ENCODE measurements at regions not wholly inside any gene's neighbourhood (a gene's known extent, or its start where the extent isn't known, plus 50 kb on each side); places are given as distances from the start of the nearest gene placed in this dataset.

DNA sequence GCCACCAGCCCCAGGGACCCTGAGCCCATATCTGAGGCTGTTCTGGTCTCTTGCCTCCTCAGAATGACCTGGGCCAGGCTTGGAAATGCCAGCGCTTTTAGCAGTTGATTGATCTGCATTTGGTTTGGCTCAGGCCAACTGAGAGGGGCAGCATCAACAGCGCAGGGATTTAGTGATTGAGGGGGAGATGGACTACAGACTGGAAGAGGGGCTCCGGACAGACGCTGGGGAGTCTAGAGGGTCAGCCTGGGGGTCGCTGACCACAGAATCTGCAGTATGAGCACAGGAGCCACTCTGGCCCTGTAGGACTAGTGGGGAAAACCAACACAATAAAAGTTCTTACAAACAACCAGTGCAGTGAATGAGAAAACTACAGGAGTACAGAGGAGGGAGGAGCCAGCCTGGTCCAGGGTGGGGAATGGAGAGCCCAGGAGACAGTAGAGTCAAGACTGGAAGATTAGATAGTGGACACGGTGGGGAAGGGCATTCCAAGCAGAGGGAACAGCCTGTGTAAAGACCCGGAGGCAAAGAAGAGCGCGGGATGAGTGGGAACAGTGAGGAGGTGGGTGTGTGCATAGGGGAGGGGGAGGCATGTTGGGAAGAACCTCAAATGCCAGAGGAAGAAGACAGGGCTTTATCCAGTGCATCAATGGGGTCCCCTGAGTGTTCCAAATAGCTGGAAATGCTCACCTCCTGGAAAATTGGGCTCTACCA lies 128.9 kb downstream of the MRM1 start:
- DNase-seq = no peak

DNA sequence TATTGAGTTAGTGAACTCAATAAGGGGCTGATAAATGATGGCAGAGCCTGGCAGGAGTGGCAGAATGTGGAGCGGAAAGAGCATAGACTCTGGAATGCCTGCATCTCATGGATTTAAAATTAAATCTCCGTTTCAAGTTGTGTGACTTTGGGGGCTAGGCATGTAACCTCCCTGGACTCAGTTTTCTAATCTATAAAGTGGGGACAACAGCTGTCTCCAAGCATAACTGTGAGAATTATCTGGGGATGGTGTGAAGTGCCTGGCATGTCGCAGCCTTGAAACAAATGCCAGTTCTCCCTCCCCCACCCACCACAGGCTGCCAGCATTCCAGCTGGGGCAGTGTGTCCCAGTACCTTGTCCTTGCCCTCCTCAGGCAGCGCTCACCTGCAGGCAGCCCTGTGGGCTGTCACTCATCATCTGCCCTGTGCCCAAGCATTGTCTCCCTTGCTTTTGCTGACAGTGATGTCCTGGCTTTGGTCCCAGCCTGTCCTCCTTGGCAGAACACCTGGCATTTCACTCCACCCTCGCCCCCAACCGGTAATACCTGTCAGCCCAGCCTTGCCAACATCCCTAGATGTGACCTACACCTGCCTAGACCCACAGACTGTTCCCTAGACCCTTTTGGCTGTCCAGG lies 129.6 kb downstream of the MRM1 start:
- DNase-seq = no peak

DNA sequence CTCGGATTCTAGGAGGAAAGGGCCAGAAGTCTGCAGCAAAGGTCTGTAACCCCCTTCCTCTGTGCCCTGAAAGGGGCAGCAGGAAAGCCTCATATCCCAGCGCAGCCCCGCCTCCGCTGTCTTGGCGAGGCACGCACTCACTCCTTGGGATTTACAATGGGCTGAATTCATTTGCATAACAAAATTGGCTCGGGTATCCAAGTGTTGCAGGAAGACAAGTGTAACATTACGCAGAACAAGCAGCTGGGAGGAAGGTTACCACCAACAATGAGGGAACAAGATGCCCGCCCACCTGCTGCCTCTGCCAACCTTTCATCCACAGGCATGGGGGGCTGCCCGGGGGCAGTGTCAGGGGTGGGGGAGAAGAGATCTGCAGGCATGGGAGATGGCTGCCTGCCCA lies 130.4 kb downstream of the MRM1 start:
- DNase-seq = no peak

DNA sequence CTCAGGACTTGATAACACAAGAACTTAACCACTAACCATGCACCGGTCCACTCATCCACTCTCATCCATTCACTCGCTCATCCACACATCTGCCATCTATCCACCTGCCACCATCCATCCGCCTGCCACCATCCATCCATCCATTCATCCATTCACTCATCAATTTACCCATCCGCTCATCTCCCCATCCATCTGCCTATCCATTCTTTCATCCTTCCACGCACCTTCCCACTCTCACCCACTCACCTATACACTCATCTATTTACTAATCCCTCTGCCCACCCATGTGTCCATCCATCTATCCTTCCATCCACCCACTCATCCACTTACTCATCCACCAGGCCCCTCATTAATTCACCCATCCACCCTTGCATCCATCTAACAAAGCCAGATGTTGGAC lies 131.0 kb downstream of the MRM1 start:
- DNase-seq = no peak

DNA sequence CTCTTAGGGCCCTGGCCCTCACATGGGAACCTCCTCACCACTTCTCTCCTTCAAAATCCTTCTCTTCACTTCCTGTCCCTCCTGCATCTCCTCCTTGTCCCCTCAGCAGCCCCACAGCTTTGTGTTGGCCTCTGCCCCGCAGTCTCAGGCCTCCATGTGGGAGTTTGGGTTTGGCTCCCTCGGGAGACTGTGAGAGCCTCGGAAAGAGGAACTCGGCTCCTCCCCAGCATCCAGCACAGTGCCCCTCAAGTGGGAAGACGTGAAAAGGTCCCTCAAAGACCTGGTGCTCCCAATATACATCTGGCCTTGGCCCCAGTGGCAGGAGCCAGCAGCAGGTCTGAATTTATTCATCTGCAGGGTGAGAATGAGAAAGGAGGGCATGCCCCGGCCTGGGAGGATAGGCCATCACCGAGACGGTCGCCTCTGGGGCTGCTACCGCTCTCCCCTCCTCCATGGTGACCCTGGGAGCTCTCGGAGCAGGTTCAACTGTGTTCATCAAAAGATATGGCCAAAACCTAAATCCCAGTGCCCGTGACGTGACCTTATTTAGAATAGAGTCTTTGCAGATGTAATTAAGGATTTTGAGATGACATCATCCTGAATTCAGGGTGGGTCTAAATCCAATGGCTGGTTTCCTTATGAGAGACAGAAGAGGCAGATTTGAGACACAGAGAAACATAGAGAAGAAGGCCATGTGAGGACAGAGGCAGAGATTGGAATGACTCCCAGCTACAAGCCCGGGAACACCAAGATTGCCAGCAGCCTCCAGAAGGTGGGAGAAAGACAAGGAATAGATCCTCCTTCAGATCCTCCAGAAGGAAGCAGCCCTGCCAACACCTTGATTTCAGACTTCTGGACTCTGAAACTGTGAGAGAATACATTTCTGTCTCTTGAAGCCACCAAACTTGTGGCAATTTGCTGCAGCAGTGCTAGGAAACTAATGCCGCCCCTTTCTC lies 135.1 kb downstream of the MRM1 start:
- DNase-seq = no peak

DNA sequence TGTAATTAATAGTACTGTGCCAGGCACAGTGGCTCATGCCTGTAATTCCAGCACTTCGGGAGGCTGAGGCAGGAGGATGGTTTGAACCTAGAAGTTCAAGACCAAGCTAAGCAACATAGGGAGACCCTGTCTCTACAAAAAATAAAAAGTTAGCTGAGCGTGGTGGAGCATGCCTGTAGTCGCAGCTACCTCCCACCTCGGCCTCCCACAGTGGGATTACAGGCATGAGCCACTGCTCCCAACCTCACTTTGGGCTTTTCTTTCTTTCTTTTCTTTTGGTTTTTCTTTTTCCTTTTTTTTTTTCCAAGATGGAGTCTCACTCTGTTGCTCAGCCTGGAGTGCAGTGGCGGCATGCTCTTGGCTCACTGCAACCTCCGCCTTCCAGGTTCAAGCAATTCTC lies 137.8 kb downstream of the MRM1 start:
- DNase-seq = no peak

DNA sequence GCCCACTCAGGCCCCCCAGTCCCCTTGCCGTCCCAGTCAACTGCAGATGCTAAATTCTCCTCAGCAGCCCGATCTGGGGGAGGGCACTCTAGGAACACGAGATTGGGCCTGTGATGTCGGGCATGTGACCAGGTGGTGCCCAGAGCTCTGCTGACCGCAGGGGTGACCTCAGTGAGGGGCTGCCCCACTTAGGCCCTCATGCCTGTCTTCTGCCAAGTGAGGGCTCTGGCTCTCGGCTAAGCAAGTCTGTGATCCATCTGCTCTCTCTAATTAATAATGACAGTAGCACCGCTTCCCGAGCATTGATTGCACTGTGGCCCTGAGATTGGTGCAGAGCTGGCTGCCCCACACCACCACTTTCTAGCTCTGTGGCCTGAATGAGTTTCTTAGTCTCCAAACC lies 138.8 kb downstream of the MRM1 start:
- DNase-seq = no peak

DNA sequence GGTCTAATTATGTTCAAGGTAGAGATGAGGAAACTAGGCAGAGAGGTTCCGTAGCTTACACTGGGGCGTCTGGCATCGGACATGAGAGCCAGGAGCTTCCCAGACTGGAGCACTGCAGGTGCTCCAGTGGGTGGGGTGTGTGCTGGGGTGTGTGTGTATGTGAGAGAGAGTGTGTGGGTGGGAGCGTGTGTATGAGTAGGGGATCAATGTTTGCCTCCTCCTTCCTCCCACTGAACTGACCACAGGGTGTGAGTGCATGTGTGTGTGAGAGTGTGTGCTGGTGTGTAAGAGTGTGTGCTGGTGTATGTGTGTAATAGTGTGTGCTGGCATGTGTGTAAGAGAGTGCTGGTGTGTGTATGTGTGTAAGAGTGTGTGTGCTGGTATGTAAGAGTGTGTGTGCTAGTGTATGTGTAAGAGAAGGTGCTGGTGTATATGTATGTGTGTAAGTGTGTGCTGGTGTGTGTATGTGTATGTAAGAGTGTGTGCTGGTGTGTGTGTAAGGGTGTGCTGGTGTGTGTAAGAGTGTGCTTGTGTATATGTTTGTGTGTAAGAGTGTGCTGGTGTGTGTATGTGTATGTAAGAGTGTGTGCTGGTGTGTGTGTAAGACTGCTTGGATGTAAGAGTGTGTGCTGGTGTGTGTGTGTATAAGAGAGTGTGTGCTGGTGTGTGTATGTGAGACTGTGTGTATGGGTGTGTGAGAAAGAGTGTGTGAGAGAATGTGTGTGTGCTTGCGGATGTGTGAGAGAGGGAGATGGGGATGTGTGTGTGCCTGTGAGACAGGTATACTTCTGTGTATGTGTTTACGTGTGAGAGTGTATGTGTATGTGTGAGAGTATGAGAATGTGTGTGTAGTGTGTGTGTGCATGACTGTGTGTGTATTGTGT lies 139.9 kb downstream of the MRM1 start:
- DNase-seq = no peak

DNA sequence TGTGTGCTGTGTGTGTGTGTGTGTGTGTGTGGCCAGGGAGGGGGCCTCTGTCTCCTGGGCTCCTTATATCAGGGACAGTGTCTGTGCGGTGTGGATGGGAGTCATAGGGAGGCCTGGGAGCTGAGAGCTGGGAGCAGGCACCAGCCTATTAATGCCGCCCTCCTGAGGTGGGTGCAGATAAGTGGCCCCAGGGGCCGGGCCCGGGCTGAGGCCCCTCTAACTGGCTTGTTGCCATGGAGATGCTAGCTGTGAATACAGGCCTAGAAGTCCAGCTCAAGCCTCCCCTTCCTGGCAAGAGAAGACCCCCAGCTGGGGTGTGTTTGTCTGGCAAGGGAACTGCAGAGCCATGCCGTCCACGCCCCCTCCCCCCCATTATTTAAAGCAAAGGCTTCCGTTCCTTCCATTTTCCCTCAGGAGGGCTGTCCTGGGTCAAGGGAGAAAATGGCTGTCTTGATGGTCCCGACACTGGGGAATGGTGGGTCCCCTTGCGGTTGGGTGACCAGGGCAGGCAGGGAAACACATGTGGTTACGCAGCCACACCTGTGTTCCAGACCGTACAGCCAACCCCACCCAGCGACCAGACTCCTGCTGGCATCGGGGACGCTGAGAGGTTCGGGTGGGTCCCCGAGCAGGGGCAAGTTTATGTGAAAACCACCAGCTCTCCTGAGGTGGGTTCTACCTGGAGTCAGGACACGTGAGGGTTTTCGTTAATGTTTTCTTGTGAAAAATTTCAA lies 141.1 kb downstream of the MRM1 start:
- DNase-seq = no peak

DNA sequence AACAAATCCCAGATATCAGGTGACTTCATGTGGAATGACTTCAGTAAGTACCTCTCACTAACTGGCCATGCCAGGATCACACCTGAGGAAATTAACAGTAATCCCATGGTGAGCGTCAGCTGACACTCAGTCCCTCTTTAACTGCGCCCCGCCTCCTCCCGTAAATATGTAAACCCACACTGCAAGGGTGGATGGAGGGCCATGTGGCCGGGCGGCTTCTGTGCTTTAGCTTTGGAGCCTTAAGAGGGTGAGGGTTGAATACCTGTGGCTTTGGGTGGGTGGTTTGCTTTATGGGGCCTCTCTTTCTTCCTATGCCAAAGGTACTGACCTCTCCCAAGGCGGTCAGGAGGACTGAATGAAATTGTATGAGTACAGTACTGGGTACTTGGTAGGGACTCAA lies 141.7 kb downstream of the MRM1 start:
- peak; percentile 20 for DNase-seq

DNA sequence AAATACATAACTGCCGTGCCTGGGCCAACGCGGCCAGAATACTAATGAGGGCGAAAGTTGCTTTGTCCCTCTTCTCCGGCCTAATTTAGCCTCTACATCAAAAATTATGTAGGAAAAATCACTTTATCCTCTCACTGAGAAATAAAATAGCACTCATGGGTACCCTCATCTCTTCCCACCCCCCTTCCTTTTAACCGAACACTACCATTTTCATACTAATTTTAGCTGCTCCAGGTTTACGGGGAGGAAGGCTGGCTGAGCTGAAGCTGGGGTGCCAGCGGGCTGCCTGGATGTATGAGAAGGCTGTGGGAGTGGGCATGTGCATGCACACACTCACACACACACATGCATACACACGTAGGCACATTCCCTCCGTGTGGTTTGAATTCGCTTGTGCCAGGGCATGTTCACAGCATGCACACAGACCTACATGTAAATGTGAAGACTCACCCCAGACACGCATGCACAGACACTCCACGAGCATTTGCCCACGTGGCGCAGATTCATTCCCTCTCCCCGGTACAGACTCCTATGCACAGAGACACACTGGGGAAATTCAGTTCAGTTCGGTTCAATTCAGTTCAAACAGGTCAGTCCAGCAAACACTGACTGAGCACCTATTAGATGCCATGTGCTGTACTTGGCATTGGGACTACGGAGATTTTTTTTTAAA lies 145.1 kb downstream of the MRM1 start:
- DNase-seq = no peak

DNA sequence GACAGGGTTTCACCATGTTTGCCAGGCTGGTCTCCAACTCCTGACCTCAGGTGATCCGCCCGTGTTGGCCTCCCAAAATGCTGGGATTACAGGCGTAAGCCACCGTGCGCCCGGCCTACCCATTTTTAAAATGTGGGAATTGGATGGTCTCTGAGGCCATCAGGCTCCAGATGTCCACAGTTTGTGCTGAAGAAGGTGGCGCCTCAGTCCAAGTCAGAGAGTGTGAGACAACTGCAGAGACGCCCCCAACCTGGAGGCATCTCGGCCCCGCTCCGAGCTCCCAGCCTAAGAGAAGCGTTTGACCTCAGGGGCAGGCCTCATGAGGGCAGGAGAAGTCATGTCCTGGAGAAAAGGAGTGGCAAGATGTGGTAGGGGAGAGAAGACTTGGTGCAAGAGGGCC lies 146.5 kb downstream of the MRM1 start:
- DNase-seq = no peak

DNA sequence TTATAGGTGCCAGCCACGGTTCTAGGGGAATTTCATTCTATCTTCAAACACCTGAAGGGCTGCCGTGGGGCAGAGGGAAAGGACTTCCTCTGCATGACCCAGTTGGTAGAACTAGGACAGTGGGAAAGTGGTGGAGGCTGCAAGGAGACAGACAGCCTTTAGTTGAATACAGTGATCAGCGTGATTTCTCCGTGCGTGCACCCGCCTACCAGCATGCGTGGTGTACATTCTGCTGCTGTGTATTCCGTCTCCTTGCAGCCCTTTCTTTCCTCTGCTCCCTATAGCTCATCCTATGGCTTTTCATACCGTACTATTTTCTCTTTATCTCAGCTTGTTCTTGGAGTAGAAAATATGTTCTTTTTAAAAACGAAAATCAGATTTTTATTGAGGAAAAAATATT lies 146.9 kb downstream of the MRM1 start:
- no peak for DNase-seq

DNA sequence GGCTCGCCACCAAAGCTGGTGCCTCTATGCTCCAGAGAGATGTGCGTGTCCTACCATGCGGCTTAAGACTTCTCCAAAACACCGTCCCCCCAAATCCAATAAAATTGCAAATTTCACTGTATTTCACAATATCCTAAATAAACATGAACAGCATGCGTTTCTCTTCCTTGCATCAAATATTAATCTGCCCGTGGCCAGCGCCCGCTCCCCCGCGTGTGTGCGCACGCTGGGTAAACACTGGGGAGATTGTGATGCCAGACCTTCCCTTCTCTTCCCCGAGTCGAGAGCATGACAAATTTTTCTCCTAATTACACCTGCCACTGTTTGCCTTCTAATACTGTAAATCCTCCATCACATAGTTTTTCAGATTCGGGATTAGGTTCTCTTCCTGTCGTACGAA lies 148.1 kb downstream of the MRM1 start:
- peak; percentile 10 for DNase-seq

DNA sequence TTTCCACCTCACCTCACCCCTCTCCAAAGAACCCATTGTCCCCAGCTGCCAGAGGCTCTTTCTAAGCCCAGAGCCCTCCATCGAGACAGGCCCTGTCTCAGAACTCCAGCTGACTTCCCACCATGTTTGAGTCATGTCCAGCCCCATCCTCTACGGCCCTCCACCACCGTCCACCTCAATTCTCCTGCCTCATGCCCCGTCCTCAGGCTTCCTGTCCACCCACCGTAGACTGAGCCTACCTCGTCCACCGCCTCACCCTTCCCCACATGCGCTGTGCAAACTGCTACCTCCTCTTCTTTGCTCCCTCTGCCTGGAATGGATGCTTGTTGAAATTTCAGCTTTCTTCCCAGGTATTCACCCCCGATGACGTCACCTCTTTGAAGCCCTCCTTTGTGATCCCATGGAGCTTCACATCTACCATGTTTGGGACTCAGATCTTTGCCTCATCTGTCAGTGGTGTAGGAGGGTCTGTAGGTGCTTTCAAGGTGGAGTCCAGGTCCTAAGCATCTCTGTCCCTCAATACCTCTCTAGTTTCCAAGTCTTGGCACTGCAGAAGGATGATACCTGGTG lies 149.0 kb downstream of the MRM1 start:
- no peak for DNase-seq

DNA sequence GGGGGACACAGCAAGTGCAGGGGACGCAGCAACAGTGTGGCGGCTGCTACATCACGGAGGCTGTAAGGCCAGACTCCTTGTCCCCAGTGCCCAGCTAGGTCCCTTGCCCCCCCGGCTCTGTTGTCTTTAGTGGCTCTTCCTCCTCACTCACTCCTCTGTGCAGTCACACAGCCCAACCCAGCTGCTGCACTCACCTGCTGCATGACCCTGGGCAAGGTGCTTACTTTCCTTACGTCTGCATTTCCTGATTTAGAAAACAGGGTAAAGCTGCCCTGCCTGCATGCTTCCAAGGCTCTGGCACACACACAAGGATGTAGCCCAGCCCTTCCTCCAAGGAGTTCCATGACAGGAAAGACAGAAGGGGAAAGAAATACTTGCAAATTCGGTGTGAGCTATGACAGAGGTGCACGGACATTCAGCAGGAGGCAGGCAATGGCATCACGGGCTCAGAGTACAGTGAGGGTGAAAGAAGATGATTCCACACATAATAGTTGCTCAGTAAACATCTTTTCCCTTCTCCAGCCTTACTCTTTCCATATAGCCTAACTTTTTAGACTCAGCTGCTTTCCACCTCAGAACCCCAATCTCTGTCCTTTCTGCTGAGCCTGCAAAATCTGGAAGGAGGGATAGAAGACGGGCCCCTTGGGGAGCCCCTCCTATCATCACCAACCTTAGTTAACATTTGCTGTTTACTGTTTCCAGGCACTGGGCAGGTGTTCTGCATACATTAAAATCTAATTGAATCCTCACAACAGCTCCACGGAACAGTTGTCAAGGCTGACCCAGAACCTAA lies 150.9 kb downstream of the MRM1 start:
- no peak for DNase-seq

DNA sequence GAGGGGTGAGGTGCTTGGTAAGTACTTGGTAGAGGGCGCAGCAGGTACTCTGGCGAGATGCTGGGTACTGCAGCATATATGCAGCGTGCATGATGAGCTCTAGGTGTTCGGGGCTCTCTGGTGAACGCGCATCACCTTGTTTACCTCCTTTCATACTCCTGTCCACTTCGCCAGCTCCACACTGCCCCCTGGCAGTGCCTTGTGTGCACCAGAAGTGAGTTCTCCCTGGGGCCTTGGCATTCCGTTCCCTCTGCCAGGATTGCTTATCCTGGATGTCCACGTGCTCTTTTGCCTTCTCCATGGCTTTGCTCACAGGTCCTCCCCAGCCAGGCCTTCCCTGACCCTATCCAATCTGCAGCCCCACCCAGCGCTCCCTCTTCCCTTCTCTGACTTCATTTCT lies 154.2 kb downstream of the MRM1 start:
- peak; percentile 31 for DNase-seq

DNA sequence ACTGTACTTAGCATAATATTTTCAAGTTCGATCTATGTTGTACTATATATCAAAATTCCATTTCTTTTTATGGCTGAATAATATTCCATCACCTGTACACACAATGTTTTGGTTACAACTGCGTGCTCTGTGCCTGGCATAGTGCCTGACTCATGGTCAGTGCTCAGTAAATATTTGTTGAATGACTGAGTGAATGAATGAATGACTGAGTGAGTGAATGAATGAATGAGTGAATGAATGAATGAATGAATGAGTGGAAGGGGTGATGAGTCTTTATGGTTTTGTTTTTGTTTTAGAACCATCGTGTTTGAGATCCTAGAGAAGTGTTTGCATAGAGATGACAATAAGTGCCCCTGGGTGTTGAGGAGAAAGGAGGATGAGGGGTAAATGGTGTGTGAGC lies 155.3 kb downstream of the MRM1 start:
- DNase-seq = no peak

DNA sequence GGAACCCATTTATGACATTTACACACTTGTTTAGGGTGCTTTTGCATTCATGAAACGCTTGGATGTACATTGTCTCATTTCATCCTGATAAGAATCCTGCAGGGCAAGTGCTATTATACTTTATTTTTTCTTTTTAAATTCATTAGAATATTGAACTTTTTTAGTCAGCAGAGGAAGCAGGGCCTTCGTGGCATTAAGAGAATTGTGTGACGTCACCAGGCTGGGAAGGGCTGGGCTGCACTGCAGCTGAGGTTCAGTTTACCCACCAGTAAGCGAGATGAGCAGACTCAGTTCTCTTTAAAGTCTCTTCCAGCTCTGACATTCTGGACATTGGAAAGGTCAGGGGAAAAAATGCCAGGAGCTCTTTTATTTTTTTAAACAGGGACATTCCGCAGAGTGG lies 159.0 kb downstream of the MRM1 start:
- DNase-seq = no peak
